ENCODE measurements at regions not wholly inside any gene's neighbourhood (a gene's known extent, or its start where the extent isn't known, plus 50 kb on each side); places are given as distances from the start of the nearest gene placed in this dataset.

DNA sequence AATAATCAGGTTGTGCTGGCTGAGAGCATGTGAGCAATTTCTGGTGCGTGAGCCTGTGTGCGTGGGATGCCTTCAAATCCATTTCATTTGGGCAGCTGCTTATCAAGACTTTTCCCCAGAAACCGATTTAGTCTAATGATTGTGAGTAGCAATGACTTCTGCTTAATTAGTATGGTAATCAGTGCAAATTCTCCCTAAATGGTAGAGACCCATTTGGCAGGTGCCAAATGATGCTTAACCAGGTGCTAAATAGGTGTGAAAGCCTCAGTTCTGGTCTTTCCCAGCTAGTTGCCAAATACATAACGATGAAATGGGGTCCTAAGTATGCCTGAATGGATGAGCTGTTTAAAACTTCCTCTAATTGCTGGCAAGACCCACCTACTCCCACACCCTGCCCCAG lies 248.4 kb upstream of the CCDC196 start:
- TF ChIP-seq CTCF (IDR thresholded peaks at IDR 0.05) (no peak), EZH2 (IDR thresholded peaks at IDR 0.05) (no peak), EZH2phosphoT487 (IDR thresholded peaks at IDR 0.05) (no peak)

All from neural progenitor cell (in vitro differentiated cells).